HG03095 (cell line): ENCODE measurements at regions not wholly inside any gene's neighbourhood (a gene's known extent, or its start where the extent isn't known, plus 50 kb on each side); places are given as distances from the start of the nearest gene placed in this dataset.

Experiments
- ATAC-seq: cut with Tn5 transposase; IDR thresholded peaks from one replicate; pipeline ENCODE4 v1.9.1; 2021; ENCODE audit warnings: moderate library complexity; ENCODE audit not compliant: unreplicated experiment

DNA sequence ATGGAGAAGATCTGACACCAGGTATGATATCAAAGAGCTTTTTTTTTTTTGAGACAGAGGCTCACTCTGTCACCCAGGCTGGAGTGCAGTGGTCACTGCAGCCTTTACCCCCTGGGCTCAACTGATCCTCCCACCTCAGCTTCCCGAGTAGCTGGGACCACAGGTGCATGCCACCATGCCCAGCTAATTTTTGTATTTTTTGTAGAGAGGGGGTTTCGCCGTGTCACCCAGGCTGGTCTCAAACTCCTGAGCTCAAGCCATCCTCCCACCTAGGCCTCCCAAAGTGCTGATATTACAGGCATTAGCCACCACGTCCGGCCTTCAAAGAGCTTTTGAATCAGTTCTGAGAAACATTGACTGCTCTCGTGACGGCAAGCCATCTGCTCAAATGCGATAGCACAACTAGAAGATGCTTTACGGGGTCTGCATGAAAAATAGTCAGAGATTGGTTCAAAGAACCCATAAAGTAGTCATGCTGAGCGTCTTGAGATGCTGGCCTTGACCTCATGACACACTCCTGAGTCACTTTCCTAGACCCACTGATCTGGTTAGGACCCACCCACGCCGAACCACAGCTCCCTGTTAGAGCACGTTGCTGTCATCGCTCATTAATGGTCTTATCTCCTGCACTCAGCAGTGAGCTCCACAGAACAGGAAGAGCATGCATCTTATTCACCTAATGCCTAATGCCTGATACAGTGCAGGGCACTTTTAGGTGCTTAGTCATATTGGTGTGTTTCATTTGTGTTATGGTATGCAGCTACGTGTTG, 57.0 kb upstream of the NR2F2 start:
- no peak for ATAC-seq

DNA sequence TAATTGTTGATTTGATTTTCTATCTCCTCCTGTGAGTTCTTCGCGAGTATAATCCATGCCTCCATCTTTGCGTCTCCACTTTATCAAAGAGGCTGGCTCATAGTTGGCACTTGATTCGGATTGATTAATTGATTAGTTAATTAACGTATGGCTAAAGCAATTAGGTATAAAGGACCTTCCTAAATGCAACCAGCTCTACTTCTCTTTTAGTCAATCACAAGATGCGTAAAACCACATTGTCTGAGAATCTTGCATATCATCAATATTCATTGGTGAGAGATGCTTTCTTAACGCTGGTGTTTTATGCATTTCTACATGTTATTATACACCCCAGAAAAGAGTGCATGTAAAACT, 56.4 kb upstream of the NR2F2 start:
- no peak for ATAC-seq

GRCh38 chr15:96274698-96275097, 55.8 kb upstream of the NR2F2 start:
- ATAC-seq: no peak

GRCh38 chr15:96276438-96277210, 53.9 kb upstream of the NR2F2 start:
- no peak for ATAC-seq
